Activated naive CD8-positive, alpha-beta T cell treated with anti-CD3 and anti-CD28 coated beads for 36 hours (primary cell): ENCODE measurements at regions not wholly inside any gene's neighbourhood (a gene's known extent, or its start where the extent isn't known, plus 50 kb on each side); places are given as distances from the start of the nearest gene placed in this dataset.
"Not testable (repeated sequence)": the region's sequence is repeated elsewhere in the genome, so short reads cannot be mapped to it uniquely, and the experiment has no call there.

Experiments
- DNase-seq: peaks from one replicate; pipeline ENCODE4 v3.0.0; 2021
- H3K27ac Mint-ChIP-seq: one replicate; pipeline ENCODE4 v1.8.0; 2022; ENCODE audit warnings: mild to moderate bottlenecking, moderate library complexity, mixed read lengths
- H3K27me3 Mint-ChIP-seq: one replicate; pipeline ENCODE4 v1.8.0; 2022; ENCODE audit warnings: mild to moderate bottlenecking, mixed read lengths
- H3K36me3 Mint-ChIP-seq: one replicate; pipeline ENCODE4 v1.8.0; 2021; ENCODE audit warnings: mild to moderate bottlenecking, mixed read lengths
- H3K4me1 Mint-ChIP-seq: one replicate; pipeline ENCODE4 v1.8.0; 2021; ENCODE audit warnings: mixed read lengths
- H3K4me3 Mint-ChIP-seq: one replicate; pipeline ENCODE4 v1.8.0; 2022; ENCODE audit warnings: mild to moderate bottlenecking, moderate library complexity, mixed read lengths
- H3K9me3 Mint-ChIP-seq: one replicate; pipeline ENCODE4 v1.8.0; 2022; ENCODE audit warnings: mixed read lengths

DNA sequence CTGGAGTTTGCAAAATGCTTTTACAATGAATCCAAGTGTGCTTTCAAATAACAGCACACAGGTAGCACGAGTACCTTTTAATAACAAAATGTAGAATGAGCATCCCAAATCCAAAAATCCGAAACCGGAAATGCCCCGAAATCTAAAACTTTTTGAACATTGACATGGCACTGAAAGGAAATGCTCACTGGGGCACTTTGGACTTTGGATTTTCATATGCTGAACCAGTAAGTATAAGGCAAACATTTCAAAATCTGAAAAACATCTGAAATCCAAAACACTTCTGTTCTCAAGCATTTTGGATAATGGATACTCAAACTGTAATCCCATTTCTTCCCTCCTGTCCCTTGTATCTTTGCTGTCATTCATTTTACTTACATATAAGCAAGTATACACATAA, 50.1 kb downstream of the GCNT4 start:
- Mint-ChIP-seq H3K27ac (no peak overlapping the region), H3K36me3 (peaks cover 10% of the 10 kb centered on the region), H3K27me3 (no peaks in the 10 kb centered on the region), H3K4me1 (no peaks in the 10 kb centered on the region), H3K4me3 (no peak overlapping the region), H3K9me3 (peaks cover 16% of the 10 kb centered on the region)
- no peak for DNase-seq

- no peaks in the 10 kb centered on the region for H3K4me1 Mint-ChIP-seq
- H3K27ac Mint-ChIP-seq: no peak overlapping the region
- H3K27me3 Mint-ChIP-seq: no peaks in the 10 kb centered on the region
- peaks cover 3% of the 10 kb centered on the region for H3K36me3 Mint-ChIP-seq
- peaks cover 8% of the 10 kb centered on the region for H3K9me3 Mint-ChIP-seq
- H3K4me3 Mint-ChIP-seq: no peak overlapping the region
- no peak for DNase-seq
Observed at GRCh38 chr5:74995926-74996325, 56.4 kb downstream of the GCNT4 start.

GRCh38 chr5:74994826-74995225, 57.5 kb downstream of the GCNT4 start:
- Mint-ChIP-seq H3K9me3 (peaks cover 8% of the 10 kb centered on the region), H3K27me3 (no peaks in the 10 kb centered on the region), H3K36me3 (peaks cover 3% of the 10 kb centered on the region), H3K4me1 (no peaks in the 10 kb centered on the region), H3K27ac (no peak overlapping the region), H3K4me3 (no peak overlapping the region)
- DNase-seq: no peak

DNA sequence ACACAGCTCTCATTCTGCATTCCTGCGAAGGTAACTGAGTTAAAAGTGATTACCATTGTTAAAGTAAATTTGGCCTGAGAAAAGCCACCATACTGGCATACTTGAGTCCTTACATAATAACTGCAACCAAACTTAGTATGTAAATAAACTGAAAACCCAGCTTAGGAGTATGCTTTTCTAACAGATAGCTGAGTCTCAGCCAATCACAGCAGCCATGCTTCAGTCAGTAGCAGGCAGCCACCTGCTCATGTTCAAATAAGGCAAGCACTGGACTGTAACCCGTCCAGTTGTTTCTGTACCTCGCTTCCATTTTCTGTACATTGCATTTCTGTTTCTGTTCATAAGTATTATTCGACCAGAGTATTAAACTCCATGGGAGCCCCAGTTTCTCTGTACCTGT, 58.6 kb downstream of the GCNT4 start:
- Mint-ChIP-seq H3K27ac (no peak overlapping the region), H3K4me1 (no peaks in the 10 kb centered on the region), H3K27me3 (no peaks in the 10 kb centered on the region), H3K9me3 (peaks cover 8% of the 10 kb centered on the region), H3K4me3 (no peak overlapping the region), H3K36me3 (peaks cover 3% of the 10 kb centered on the region)
- DNase-seq: no peak

DNA sequence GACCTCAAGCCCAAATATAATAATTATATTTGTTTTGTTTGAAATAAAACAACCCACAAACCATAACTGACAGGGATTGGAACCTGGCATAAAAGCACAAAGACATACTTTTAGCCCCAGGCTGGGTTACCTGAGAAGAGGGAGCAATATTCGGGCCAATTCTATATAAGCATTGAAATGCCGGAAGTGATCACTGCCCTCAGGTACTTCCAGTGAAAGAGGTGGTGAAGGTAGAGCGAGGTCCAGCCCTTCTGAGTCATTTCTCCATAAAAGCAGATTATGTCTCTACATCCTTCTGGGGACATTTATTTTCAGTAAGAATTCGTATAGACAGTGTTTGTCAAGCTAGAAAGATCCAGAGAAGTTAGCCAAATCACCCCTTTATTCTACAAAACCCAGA, 59.6 kb downstream of the GCNT4 start:
- H3K27me3 Mint-ChIP-seq: no peaks in the 10 kb centered on the region
- no peak for DNase-seq

DNA sequence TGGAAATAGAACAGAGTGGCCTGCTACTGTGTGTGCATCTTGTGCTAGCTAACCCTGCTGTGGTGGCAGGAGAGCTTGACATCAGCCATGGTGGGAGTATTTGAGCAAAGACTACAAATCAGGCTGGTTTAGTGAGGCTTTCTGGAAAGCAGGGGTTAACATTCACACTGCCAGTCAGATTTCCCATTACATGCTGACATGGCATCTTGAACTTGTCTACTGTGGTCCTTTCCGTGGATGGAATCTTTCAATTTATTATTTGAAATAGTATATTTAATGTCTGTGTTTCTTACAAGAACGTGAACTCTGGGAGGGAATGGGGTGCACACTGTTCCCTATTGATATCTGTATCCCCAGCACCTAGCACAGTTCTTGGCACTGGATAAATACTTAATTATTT, 60.8 kb downstream of the GCNT4 start:
- Mint-ChIP-seq H3K27ac (no peak overlapping the region), H3K4me3 (no peak overlapping the region)

More for the DNA sequence above, 59.6 kb downstream of the GCNT4 start:
- Mint-ChIP-seq H3K4me1 (no peaks in the 10 kb centered on the region), H3K27ac (no peak overlapping the region), H3K4me3 (no peak overlapping the region), H3K36me3 (peaks cover 3% of the 10 kb centered on the region), H3K9me3 (peaks cover 11% of the 10 kb centered on the region)

DNA sequence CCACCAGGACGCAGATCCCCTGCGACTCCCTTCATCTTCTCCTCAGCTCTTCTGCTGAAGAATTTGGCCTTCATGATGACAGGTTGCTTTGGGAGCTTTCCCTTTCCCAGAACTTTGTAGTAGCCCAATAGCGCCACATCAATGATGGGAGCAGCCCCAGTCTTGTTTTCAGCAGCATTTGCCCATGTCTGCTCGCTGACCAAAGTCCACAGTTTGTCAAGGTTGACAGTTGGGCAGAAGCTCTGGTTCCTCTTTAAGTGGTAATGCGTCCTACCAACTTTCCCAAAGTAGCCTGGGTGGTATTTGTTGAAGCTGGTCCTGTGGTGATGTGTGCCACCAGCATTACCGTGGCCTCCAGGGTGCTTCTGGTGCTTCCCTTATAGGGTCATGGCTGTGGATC, 62.2 kb downstream of the GCNT4 start:
- no peak overlapping the region for H3K4me3 Mint-ChIP-seq
- no peaks in the 10 kb centered on the region for H3K36me3 Mint-ChIP-seq
- no peak for DNase-seq
- no peaks in the 10 kb centered on the region for H3K4me1 Mint-ChIP-seq
- H3K27ac Mint-ChIP-seq: no peak overlapping the region
- no peaks in the 10 kb centered on the region for H3K27me3 Mint-ChIP-seq
- peaks cover 6% of the 10 kb centered on the region for H3K9me3 Mint-ChIP-seq

More for the DNA sequence above, 60.8 kb downstream of the GCNT4 start:
- Mint-ChIP-seq H3K27me3 (no peaks in the 10 kb centered on the region), H3K9me3 (peaks cover 7% of the 10 kb centered on the region), H3K4me1 (no peaks in the 10 kb centered on the region), H3K36me3 (no peaks in the 10 kb centered on the region)
- no peak for DNase-seq

DNA sequence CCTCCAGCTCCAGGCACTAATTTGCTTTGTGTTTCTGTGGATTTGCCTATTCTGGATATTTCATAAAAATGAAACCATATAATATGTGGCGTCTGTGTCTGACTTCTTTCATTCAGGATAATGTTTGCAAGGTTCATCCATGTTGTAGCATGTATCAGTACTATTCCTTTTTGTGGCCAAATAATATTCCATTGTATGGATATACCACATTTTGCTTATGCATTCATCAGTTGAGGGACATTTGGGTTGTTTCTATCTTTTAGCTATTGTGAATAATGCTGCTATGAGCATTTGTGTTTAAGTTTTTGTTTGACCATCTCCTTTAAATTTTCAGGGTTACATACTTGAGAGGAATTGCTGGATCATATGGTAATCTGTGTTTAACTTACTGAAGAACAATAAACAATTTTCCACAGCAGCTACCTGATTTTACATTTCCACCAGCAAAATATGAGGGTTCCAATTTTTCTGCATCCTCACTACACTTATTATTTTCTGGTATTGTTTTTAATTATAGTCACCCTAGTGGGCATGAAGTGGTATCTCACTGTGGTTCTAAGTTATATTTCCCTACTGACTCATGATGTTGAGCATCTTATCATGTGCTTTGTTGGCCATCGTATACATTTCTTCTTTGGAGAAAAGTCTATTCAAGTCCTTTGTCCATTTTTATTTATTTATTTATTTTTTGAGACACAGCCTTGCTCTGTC, 63.9 kb downstream of the GCNT4 start:
- no peak overlapping the region for H3K4me3 Mint-ChIP-seq
- H3K36me3 Mint-ChIP-seq: no peaks in the 10 kb centered on the region
- H3K27me3 Mint-ChIP-seq: no peaks in the 10 kb centered on the region
- peaks cover 6% of the 10 kb centered on the region for H3K9me3 Mint-ChIP-seq
- no peaks in the 10 kb centered on the region for H3K4me1 Mint-ChIP-seq
- H3K27ac Mint-ChIP-seq: no peak overlapping the region
- no peak for DNase-seq

DNA sequence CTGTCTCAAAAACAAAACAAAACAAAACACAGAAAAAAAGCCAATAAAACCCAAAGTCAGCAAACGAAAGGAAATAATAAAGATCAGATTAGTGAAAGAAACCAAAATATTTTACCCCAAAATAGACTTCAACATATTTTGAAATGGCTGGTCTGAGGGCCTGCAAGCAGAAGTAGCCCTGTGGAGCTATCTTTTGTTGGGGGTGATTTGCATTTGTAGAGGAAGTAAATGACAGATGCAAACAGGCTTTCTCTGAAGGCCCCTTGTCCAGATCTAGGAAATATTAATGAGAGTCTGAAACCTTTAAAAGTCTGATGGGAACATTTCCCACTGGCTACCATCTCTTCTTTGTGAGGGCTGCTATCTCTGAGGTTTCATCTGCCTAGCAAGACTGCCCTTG, 74.0 kb downstream of the GCNT4 start:
- Mint-ChIP-seq H3K4me1 (peaks cover 17% of the 10 kb centered on the region), H3K27me3 (no peaks in the 10 kb centered on the region), H3K27ac (no peak overlapping the region), H3K9me3 (peaks cover 8% of the 10 kb centered on the region), H3K36me3 (peaks cover 6% of the 10 kb centered on the region), H3K4me3 (no peak overlapping the region)
- no peak for DNase-seq

DNA sequence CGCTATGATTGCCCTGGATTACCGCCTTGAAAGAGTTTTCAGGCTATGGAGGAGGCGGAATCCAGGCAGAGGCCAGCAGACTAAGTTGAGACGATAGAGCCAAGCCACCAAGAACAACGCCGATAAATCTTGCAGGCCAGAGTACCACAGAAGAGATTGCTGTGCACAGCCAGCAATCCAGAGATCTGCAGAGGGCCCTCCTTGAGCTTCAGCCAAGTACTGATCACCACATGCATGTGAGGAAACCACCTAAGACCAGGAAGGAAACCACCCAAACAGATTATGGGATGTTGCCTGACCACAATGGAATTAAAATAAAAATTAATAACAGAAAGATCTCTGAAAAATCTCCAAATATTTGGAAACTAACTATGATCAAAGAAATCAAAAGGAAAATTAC, 74.9 kb downstream of the GCNT4 start:
- H3K4me3 Mint-ChIP-seq: no peak overlapping the region
- peaks cover 8% of the 10 kb centered on the region for H3K9me3 Mint-ChIP-seq
- H3K36me3 Mint-ChIP-seq: peaks cover 6% of the 10 kb centered on the region
- no peaks in the 10 kb centered on the region for H3K27me3 Mint-ChIP-seq
- H3K27ac Mint-ChIP-seq: no peak overlapping the region
- no peak for DNase-seq
- H3K4me1 Mint-ChIP-seq: peaks cover 17% of the 10 kb centered on the region

- H3K4me1 Mint-ChIP-seq: peaks cover 17% of the 10 kb centered on the region
- H3K4me3 Mint-ChIP-seq: no peak overlapping the region
- peaks cover 6% of the 10 kb centered on the region for H3K36me3 Mint-ChIP-seq
- no peak for DNase-seq
- no peak overlapping the region for H3K27ac Mint-ChIP-seq
- H3K9me3 Mint-ChIP-seq: peaks cover 8% of the 10 kb centered on the region
- H3K27me3 Mint-ChIP-seq: no peaks in the 10 kb centered on the region
Observed at GRCh38 chr5:74976651-74977050, 75.7 kb downstream of the GCNT4 start.

DNA sequence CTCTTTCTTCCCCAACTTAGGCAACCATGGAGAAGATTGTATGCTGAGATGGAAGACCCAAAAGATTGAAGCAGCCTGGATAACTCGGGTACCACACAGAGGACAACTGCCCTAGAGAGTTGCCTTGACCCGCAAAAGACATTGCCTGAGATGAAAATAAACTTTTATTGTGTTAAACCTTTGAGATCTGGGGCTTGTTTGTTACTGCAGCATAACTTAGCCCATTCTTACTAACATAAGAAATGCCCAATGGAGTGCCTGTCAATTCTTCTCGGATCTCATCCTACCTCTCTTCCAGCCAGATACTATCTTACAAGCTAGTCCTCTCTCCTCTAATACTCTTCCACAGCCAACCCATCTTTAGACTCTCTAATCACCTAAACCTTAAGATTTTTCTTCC, 76.8 kb downstream of the GCNT4 start:
- Mint-ChIP-seq H3K27ac (no peak overlapping the region), H3K9me3 (peaks cover 8% of the 10 kb centered on the region), H3K4me3 (no peak overlapping the region), H3K36me3 (peaks cover 6% of the 10 kb centered on the region), H3K27me3 (no peaks in the 10 kb centered on the region), H3K4me1 (peaks cover 17% of the 10 kb centered on the region)
- no peak for DNase-seq

- H3K27ac Mint-ChIP-seq: peak overlapping the region; percentile 50
- H3K36me3 Mint-ChIP-seq: peaks cover 6% of the 10 kb centered on the region
- peaks cover 17% of the 10 kb centered on the region for H3K4me1 Mint-ChIP-seq
- H3K9me3 Mint-ChIP-seq: peaks cover 8% of the 10 kb centered on the region
- no peak for DNase-seq
- H3K4me3 Mint-ChIP-seq: no peak overlapping the region
- H3K27me3 Mint-ChIP-seq: no peaks in the 10 kb centered on the region
Observed at GRCh38 chr5:74974451-74975091, 77.8 kb downstream of the GCNT4 start.

DNA sequence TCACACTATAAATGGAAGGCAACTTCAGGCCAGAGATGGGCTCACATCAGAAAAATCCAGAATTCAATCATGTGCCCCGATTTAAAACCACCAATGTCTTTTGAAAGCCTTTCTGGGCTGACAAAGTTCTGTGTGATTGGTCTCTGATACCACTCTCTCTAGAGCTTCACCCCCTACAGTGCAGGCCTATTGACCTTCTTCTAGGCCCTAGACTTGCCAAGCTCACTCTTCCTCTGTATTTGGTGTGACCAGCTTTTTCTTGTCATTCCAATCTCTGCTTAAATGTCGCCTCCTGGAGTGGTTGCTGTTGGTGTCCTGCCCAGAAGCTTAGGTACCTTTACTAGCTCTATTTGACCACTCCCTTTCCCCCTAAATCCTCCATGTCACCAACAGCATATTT, 78.7 kb downstream of the GCNT4 start:
- DNase-seq: no peak
- H3K27ac Mint-ChIP-seq: no peak overlapping the region
- H3K36me3 Mint-ChIP-seq: peaks cover 6% of the 10 kb centered on the region
- H3K9me3 Mint-ChIP-seq: peaks cover 8% of the 10 kb centered on the region
- H3K4me3 Mint-ChIP-seq: no peak overlapping the region
- no peaks in the 10 kb centered on the region for H3K27me3 Mint-ChIP-seq
- peaks cover 18% of the 10 kb centered on the region for H3K4me1 Mint-ChIP-seq

- DNase-seq: no peak
- Mint-ChIP-seq H3K9me3 (peaks cover 8% of the 10 kb centered on the region), H3K27ac (no peak overlapping the region), H3K4me1 (peaks cover 13% of the 10 kb centered on the region), H3K36me3 (peaks cover 6% of the 10 kb centered on the region), H3K4me3 (no peak overlapping the region), H3K27me3 (no peaks in the 10 kb centered on the region)
Observed at GRCh38 chr5:74971947-74972460, 80.4 kb downstream of the GCNT4 start.

- H3K36me3 Mint-ChIP-seq, H3K27me3 Mint-ChIP-seq, H3K9me3 Mint-ChIP-seq, DNase-seq, H3K4me3 Mint-ChIP-seq, H3K27ac Mint-ChIP-seq: not testable (repeated sequence)
- H3K4me1 Mint-ChIP-seq: peaks cover 13% of the 10 kb centered on the region
Observed at GRCh38 chr5:74970891-74971290, 81.5 kb downstream of the GCNT4 start.
